GM19328 (cell line): ENCODE measurements at regions not wholly inside any gene's neighbourhood (a gene's known extent, or its start where the extent isn't known, plus 50 kb on each side); places are given as distances from the start of the nearest gene placed in this dataset.
A peak's percentile ranks its signal among the peaks of the same experiment; 100 is the strongest.
"Not testable (repeated sequence)": the region's sequence is repeated elsewhere in the genome, so short reads cannot be mapped to it uniquely, and the experiment has no call there.

Experiments
- ATAC-seq: cut with Tn5 transposase; IDR thresholded peaks from one replicate; pipeline ENCODE4 v1.9.1; 2021; ENCODE audit warnings: mild to moderate bottlenecking, moderate library complexity; ENCODE audit not compliant: unreplicated experiment

GRCh38 chr4:114226968-114227760 is 247.7 kb upstream of the ARSJ start:
- ATAC-seq: peak; percentile 94

GRCh38 chr4:114229706-114230105 is 250.3 kb upstream of the ARSJ start:
- ATAC-seq: no peak

- no peak for ATAC-seq
These were observed 256.8 kb upstream of the ARSJ start for GRCh38 chr4:114236171-114236769.

- no peak for ATAC-seq
These were observed 258.6 kb upstream of the ARSJ start for GRCh38 chr4:114237997-114238396.

GRCh38 chr4:114249561-114249960 is 270.1 kb upstream of the ARSJ start:
- no peak for ATAC-seq

GRCh38 chr4:114249976-114250375 is 270.5 kb upstream of the ARSJ start:
- no peak for ATAC-seq

- no peak for ATAC-seq
These were observed 271.0 kb upstream of the ARSJ start for GRCh38 chr4:114250439-114250891.

GRCh38 chr4:114251020-114251419 is 271.6 kb upstream of the ARSJ start:
- no peak for ATAC-seq

- ATAC-seq: no peak
These were observed 273.1 kb upstream of the ARSJ start for GRCh38 chr4:114252499-114252898.

- no peak for ATAC-seq
These were observed 278.1 kb upstream of the ARSJ start for GRCh38 chr4:114257501-114257900.

- ATAC-seq: not testable (repeated sequence)
These were observed 283.0 kb upstream of the ARSJ start for GRCh38 chr4:114262421-114262820.

- ATAC-seq: no peak
These were observed 283.8 kb upstream of the ARSJ start for GRCh38 chr4:114263233-114263632.

GRCh38 chr4:114264452-114264851 is 285.0 kb upstream of the ARSJ start:
- no peak for ATAC-seq

GRCh38 chr4:114264877-114265291 is 285.4 kb upstream of the ARSJ start:
- no peak for ATAC-seq

- ATAC-seq: no peak
These were observed 285.9 kb upstream of the ARSJ start for GRCh38 chr4:114265342-114265741.

- no peak for ATAC-seq
These were observed 288.5 kb upstream of the ARSJ start for GRCh38 chr4:114267976-114268375.

- no peak for ATAC-seq
These were observed 291.6 kb upstream of the ARSJ start for GRCh38 chr4:114271031-114271430.

GRCh38 chr4:114272226-114272625 is 292.8 kb upstream of the ARSJ start:
- no peak for ATAC-seq

GRCh38 chr4:114273238-114273637 is 293.8 kb upstream of the ARSJ start:
- no peak for ATAC-seq

- no peak for ATAC-seq
These were observed 298.2 kb upstream of the ARSJ start for GRCh38 chr4:114277690-114278089.

- no peak for ATAC-seq
These were observed 299.6 kb upstream of the ARSJ start for GRCh38 chr4:114279066-114279465.

GRCh38 chr4:114279711-114280110 is 300.3 kb upstream of the ARSJ start:
- no peak for ATAC-seq
